ENCODE measurements at regions not wholly inside any gene's neighbourhood (a gene's known extent, or its start where the extent isn't known, plus 50 kb on each side); places are given as distances from the start of the nearest gene placed in this dataset.
A peak's percentile ranks its signal among the peaks of the same experiment; 100 is the strongest.

- DNase-seq, result no peak
These were observed 222.3 kb upstream of the CDH19 start for GRCh38 chr18:66826211-66826610.

GRCh38 chr18:66825347-66825746, 221.5 kb upstream of the CDH19 start:
- DNase-seq, result no peak

GRCh38 chr18:66819235-66819634, 215.3 kb upstream of the CDH19 start:
- DNase-seq, result no peak

- DNase-seq, result no peak
These were observed 209.2 kb upstream of the CDH19 start for GRCh38 chr18:66813138-66813537.

- no peak for DNase-seq
These were observed 191.2 kb upstream of the CDH19 start for GRCh38 chr18:66795051-66795450.

- no peak for DNase-seq
These were observed 188.6 kb upstream of the CDH19 start for GRCh38 chr18:66792466-66792865.

GRCh38 chr18:66780609-66781008, 176.7 kb upstream of the CDH19 start:
- DNase-seq, result no peak

- DNase-seq, result no peak
These were observed 174.2 kb upstream of the CDH19 start for GRCh38 chr18:66778048-66778447.

- no peak for DNase-seq
These were observed 165.5 kb upstream of the CDH19 start for GRCh38 chr18:66769375-66769774.

GRCh38 chr18:66764230-66764629, 160.3 kb upstream of the CDH19 start:
- DNase-seq, result no peak

GRCh38 chr18:66761166-66761565, 157.3 kb upstream of the CDH19 start:
- DNase-seq, result no peak

- DNase-seq, result no peak
These were observed 156.7 kb upstream of the CDH19 start for GRCh38 chr18:66760559-66760958.

- DNase-seq, result no peak
These were observed 155.3 kb upstream of the CDH19 start for GRCh38 chr18:66759050-66759828.

- DNase-seq, result no peak
These were observed 154.1 kb upstream of the CDH19 start for GRCh38 chr18:66757946-66758345.

GRCh38 chr18:66754335-66754734, 150.4 kb upstream of the CDH19 start:
- DNase-seq, result no peak

GRCh38 chr18:66752733-66753132, 148.8 kb upstream of the CDH19 start:
- DNase-seq, result no peak

- no peak for DNase-seq
These were observed 145.7 kb upstream of the CDH19 start for GRCh38 chr18:66749481-66750035.

- DNase-seq, result peak; percentile 8
These were observed 145.1 kb upstream of the CDH19 start for GRCh38 chr18:66749030-66749429.

GRCh38 chr18:66742832-66743231, 138.9 kb upstream of the CDH19 start:
- no peak for DNase-seq

GRCh38 chr18:66735933-66736332, 132.0 kb upstream of the CDH19 start:
- no peak for DNase-seq

GRCh38 chr18:66734451-66734850, 130.6 kb upstream of the CDH19 start:
- DNase-seq, result no peak

GRCh38 chr18:66731890-66732289, 128.0 kb upstream of the CDH19 start:
- DNase-seq, result no peak

GRCh38 chr18:66729442-66730239, 125.8 kb upstream of the CDH19 start:
- DNase-seq, result peak; percentile 2

- DNase-seq, result no peak
These were observed 125.1 kb upstream of the CDH19 start for GRCh38 chr18:66728951-66729350.
